Endodermal cell (in vitro differentiated cells): ENCODE measurements at regions not wholly inside any gene's neighbourhood (a gene's known extent, or its start where the extent isn't known, plus 50 kb on each side); places are given as distances from the start of the nearest gene placed in this dataset.
A peak's percentile ranks its signal among the peaks of the same experiment; 100 is the strongest.

Experiments used
- DNase-seq: peaks from one replicate; pipeline ENCODE4 v3.0.0-alpha.2; 2017
- H3K27ac ChIP-seq: 2 replicates; pipeline ENCODE4 v1.5.1; 2013; ENCODE audit warnings: mild to moderate bottlenecking, low read depth, low read length, moderate library complexity
- H3K27me3 ChIP-seq: 2 replicates; pipeline ENCODE4 v1.6.1; 2013; ENCODE audit warnings: mild to moderate bottlenecking, low read length, moderate library complexity; ENCODE audit not compliant: insufficient read depth, control insufficient read depth, poor library complexity, severe bottlenecking
- H3K36me3 ChIP-seq: 2 replicates; pipeline ENCODE4 v1.7.0; 2013; ENCODE audit warnings: mild to moderate bottlenecking, low read length, moderate library complexity; ENCODE audit not compliant: control insufficient read depth, insufficient read depth
- H3K4me1 ChIP-seq: one replicate; pipeline ENCODE4 v1.7.0; 2013; ENCODE audit warnings: low read length; ENCODE audit not compliant: control insufficient read depth, insufficient read depth
- H3K4me3 ChIP-seq: 2 replicates; pipeline ENCODE4 v1.5.1; 2013; ENCODE audit warnings: mild to moderate bottlenecking, low read length, moderate library complexity
- H3K9ac ChIP-seq: 2 replicates; pipeline ENCODE4 v1.6.1; 2013; ENCODE audit warnings: mild to moderate bottlenecking, low read length, moderate library complexity; ENCODE audit not compliant: poor library complexity, severe bottlenecking; ENCODE audit errors: extremely low read depth
- H3K9me3 ChIP-seq: 2 replicates; pipeline ENCODE4 v1.6.1; 2013; ENCODE audit warnings: mild to moderate bottlenecking, low read length, moderate library complexity; ENCODE audit not compliant: control insufficient read depth
- H3K27ac Mint-ChIP-seq: 2 replicates; pipeline ENCODE4 v1.8.0; 2020; ENCODE audit warnings: mixed read lengths
- H3K27me3 Mint-ChIP-seq: 2 replicates; pipeline ENCODE4 v1.8.0; 2021; ENCODE audit warnings: mild to moderate bottlenecking, mixed read lengths; ENCODE audit not compliant: insufficient read depth
- H3K36me3 Mint-ChIP-seq: 2 replicates; pipeline ENCODE4 v1.8.0; 2020; ENCODE audit warnings: low read depth, mixed read lengths
- H3K4me1 Mint-ChIP-seq: 2 replicates; pipeline ENCODE4 v1.8.0; 2020; ENCODE audit warnings: mixed read lengths
- H3K4me3 Mint-ChIP-seq: 2 replicates; pipeline ENCODE4 v1.8.0; 2020; ENCODE audit warnings: mild to moderate bottlenecking, moderate library complexity, mixed read lengths
- H3K9me3 Mint-ChIP-seq: 2 replicates; pipeline ENCODE4 v1.8.0; 2020; ENCODE audit warnings: mild to moderate bottlenecking, mixed read lengths
- CTCF ChIP-seq: fragments of 200-600 bp; sonication (generic); conservative IDR thresholded peaks from 2 replicates; pipeline ENCODE4 v1.5.0; 2021; ENCODE audit warnings: antibody characterized with exemption, mild to moderate bottlenecking
- WGBS, 2 experiments: methylation state at CpG; one replicate each; pipeline versions ENCODE4 v1.1.5 to v1.1.7; 2013; ENCODE audit warnings: missing lambda C conversion rate in 2 of 2, mixed read lengths in 1 of 2; ENCODE audit not compliant: insufficient coverage in 1 of 2, insufficient read length in 1 of 2; 5-methylcytosine and 5-hydroxymethylcytosine counted together

- Histone ChIP-seq H3K27me3 (no peaks in the 10 kb centered on the region), H3K36me3 (no peaks in the 10 kb centered on the region), H3K27ac (no peak overlapping the region), H3K9ac (no peak overlapping the region), H3K4me1 (no peaks in the 10 kb centered on the region), H3K9me3 (peaks cover 8% of the 10 kb centered on the region), H3K4me3 (no peak overlapping the region)
- WGBS, 2 experiments: 84 to 92% methylated on average over 4 of the region's 4 CpGs
- Mint-ChIP-seq H3K36me3 (peaks cover 3% of the 10 kb centered on the region), H3K27ac (no peak overlapping the region), H3K9me3 (peaks cover 12% of the 10 kb centered on the region), H3K27me3 (peaks cover 2% of the 10 kb centered on the region), H3K4me1 (no peaks in the 10 kb centered on the region), H3K4me3 (no peak overlapping the region)
- TF ChIP-seq CTCF: no peak
- no peak for DNase-seq
Measured at GRCh38 chr18:78579449-78579848, 400.2 kb upstream of the SALL3 start.

- peaks cover 2% of the 10 kb centered on the region for H3K9me3 ChIP-seq
- Mint-ChIP-seq H3K4me1 (no peaks in the 10 kb centered on the region), H3K27me3 (peaks cover 2% of the 10 kb centered on the region), H3K27ac (no peak overlapping the region), H3K9me3 (peaks cover 6% of the 10 kb centered on the region), H3K36me3 (no peaks in the 10 kb centered on the region), H3K4me3 (no peak overlapping the region)
- H3K9ac ChIP-seq: no peak overlapping the region
- TF ChIP-seq CTCF: no peak
- no peaks in the 10 kb centered on the region for H3K4me1 ChIP-seq
- no peaks in the 10 kb centered on the region for H3K27me3 ChIP-seq
- H3K27ac ChIP-seq: no peak overlapping the region
- DNase-seq: no peak
- 89 to 91% methylated on average over 12 to 16 of the region's 16 CpGs for WGBS, 2 experiments
- H3K4me3 ChIP-seq: no peak overlapping the region
- no peaks in the 10 kb centered on the region for H3K36me3 ChIP-seq
Measured at GRCh38 chr18:78579854-78580577, 399.6 kb upstream of the SALL3 start.

GRCh38 chr18:78580835-78581339, 398.7 kb upstream of the SALL3 start:
- Mint-ChIP-seq H3K36me3 (no peaks in the 10 kb centered on the region), H3K27ac (no peak overlapping the region), H3K9me3 (peaks cover 1% of the 10 kb centered on the region), H3K4me3 (no peak overlapping the region), H3K27me3 (peaks cover 2% of the 10 kb centered on the region), H3K4me1 (no peaks in the 10 kb centered on the region)
- Histone ChIP-seq H3K9ac (no peak overlapping the region), H3K27ac (no peak overlapping the region), H3K4me1 (no peaks in the 10 kb centered on the region), H3K36me3 (no peaks in the 10 kb centered on the region), H3K4me3 (no peak overlapping the region), H3K27me3 (no peaks in the 10 kb centered on the region), H3K9me3 (no peaks in the 10 kb centered on the region)
- no peak for DNase-seq
- WGBS, 2 experiments: 83 to 92% methylated on average over 2 to 7 of the region's 7 CpGs
- TF ChIP-seq CTCF: peak; percentile 55
